ENCODE measurements at regions not wholly inside any gene's neighbourhood (a gene's known extent, or its start where the extent isn't known, plus 50 kb on each side); places are given as distances from the start of the nearest gene placed in this dataset.

DNA sequence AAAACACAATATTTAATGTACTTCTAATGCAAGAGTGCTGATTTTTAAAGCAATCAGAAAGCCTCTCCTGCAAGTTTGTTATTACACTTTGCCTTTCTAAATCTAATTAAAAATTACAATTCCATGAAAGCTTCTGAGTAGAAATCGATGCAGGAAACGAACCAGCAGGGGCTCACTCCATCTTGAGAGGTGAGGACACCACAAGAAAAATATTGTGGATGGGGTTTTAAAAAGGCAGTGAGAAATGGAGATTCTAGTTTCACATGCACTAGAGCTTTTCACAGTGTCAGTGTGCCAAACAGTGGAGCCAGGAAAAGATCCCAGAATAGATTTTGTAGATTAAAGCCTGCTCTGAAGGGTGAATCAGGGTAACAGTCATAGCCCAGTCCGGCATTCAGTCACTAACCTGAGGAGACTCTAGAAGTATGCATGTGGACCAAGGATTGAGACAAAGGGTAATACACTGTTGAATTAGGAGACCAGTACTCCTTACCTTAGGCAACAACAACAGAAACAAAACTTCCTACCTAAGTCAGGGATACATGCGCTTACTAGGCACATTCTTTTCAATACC lies 362.3 kb downstream of the NAF1 start:
- TF ChIP-seq, protein P1, sequence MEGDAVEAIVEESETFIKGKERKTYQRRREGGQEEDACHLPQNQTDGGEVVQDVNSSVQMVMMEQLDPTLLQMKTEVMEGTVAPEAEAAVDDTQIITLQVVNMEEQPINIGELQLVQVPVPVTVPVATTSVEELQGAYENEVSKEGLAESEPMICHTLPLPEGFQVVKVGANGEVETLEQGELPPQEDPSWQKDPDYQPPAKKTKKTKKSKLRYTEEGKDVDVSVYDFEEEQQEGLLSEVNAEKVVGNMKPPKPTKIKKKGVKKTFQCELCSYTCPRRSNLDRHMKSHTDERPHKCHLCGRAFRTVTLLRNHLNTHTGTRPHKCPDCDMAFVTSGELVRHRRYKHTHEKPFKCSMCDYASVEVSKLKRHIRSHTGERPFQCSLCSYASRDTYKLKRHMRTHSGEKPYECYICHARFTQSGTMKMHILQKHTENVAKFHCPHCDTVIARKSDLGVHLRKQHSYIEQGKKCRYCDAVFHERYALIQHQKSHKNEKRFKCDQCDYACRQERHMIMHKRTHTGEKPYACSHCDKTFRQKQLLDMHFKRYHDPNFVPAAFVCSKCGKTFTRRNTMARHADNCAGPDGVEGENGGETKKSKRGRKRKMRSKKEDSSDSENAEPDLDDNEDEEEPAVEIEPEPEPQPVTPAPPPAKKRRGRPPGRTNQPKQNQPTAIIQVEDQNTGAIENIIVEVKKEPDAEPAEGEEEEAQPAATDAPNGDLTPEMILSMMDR (IDR thresholded peaks at IDR 0.05), result no peak
- TF ChIP-seq POLR2A (IDR thresholded peaks at IDR 0.05), result no peak
- 79 to 84% (median 82%) methylated on average over 4 of the region's 4 CpGs for WGBS, 4 donors
- H3K4me1 ChIP-seq, result no peaks in the 10 kb centered on the region
- peaks cover 0 to 9% (median 0%) of the 10 kb centered on the region in 12 donors for H3K9me3 ChIP-seq
- no peaks in the 10 kb centered on the region for H3K36me3 ChIP-seq
- ATAC-seq, result no peak
- intact Hi-C loops (cut with DNase I), result no loop called here
- no peak overlapping the region for H3K27ac ChIP-seq
- no peak overlapping the region for H3K4me3 ChIP-seq
- no peaks in the 10 kb centered on the region for H3K27me3 ChIP-seq
- no peak for DNase-seq

DNA sequence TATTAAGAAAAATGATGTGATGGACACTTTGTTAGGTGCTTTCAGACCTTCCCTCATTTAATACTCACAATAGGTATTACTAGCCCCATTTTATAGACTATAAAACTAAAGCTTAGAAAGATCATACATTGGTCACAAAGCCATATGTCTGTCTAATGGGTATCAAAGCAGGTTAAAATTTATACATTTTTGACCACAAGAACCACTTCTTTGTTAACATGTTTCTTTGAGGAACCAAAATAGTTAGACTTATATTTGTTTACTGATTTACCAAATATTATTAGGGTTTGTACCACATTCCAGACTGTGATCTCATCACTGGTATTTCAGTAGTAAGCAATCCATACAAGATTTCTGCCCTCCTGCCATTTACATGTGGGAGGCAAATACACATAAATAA lies 363.3 kb downstream of the NAF1 start:
- no peaks in the 10 kb centered on the region for H3K36me3 ChIP-seq
- peaks cover 0 to 9% (median 0%) of the 10 kb centered on the region in 12 donors for H3K9me3 ChIP-seq
- H3K27ac ChIP-seq, result no peak overlapping the region
- H3K4me3 ChIP-seq, result no peak overlapping the region
- intact Hi-C loops (cut with DNase I), result no loop called here
- TF ChIP-seq, protein P1 (IDR thresholded peaks at IDR 0.05), result no peak
- TF ChIP-seq POLR2A (IDR thresholded peaks at IDR 0.05), result no peak
- no peaks in the 10 kb centered on the region for H3K27me3 ChIP-seq
- ATAC-seq (no peak), DNase-seq (no peak)
- no peaks in the 10 kb centered on the region for H3K4me1 ChIP-seq

DNA sequence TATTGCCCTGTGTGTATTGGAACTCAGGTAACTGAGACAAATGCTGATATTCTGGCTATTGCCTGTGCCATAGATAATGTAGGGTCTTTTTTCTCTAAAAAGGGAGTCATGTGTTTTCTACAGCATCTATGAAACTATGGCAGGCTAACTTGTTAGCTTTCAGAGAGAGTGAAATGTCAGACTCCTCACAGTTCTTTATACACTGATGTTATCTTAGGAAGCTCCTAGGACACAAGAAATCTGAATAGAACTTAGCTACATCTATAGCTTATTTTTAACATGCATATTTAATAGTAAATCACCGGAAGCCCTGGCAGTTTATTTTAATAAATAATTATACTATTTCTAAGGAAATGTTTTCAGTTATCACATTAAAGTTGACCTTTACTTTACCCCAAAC lies 369.6 kb downstream of the NAF1 start:
- WGBS, 4 donors, result 84 to 93% (median 91%) methylated on average over 1 of the region's 1 CpG
- Histone ChIP-seq H3K36me3 (no peaks in the 10 kb centered on the region), H3K27me3 (no peaks in the 10 kb centered on the region), H3K4me3 (no peak overlapping the region), H3K4me1 (no peaks in the 10 kb centered on the region), H3K27ac (no peak overlapping the region), H3K9me3 (peaks cover 0 to 7% (median 0%) of the 10 kb centered on the region in 12 donors)
- DNase-seq (no peak), ATAC-seq (no peak)
- intact Hi-C loops (cut with DNase I), result no loop called here
- TF ChIP-seq, protein P1 (IDR thresholded peaks at IDR 0.05), result no peak
- no peak for TF ChIP-seq POLR2A (IDR thresholded peaks at IDR 0.05)

DNA sequence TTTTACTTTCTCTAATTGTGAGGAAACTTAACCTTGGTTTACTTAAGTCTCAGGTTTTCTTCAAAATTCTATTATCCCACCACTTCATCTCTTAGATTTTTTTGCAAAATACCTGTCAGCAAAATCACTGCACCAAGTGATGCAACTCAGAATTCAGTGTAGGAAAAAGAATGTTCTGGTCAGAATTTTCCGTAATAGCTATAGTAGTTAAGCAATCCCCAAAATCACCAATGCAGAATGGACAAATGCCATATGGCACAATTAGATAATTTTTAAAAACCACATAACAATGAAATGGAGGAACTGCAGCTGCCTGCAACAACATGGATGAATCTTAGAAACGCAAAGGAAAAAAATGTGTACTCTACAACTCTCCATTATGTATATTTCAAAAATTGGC lies 373.1 kb downstream of the NAF1 start:
- intact Hi-C loops (cut with DNase I), result no loop called here
- Histone ChIP-seq H3K27me3 (no peaks in the 10 kb centered on the region), H3K4me3 (no peak overlapping the region), H3K27ac (no peak overlapping the region), H3K4me1 (no peaks in the 10 kb centered on the region), H3K9me3 (no peaks in the 10 kb centered on the region), H3K36me3 (no peaks in the 10 kb centered on the region)
- WGBS, 4 donors, result 31 to 80% (median 48%) methylated on average over 2 of the region's 2 CpGs
- TF ChIP-seq, protein P1 (IDR thresholded peaks at IDR 0.05), result no peak
- no peak for TF ChIP-seq POLR2A (IDR thresholded peaks at IDR 0.05)
- DNase-seq, result no peak
- ATAC-seq, result no peak
